HEK293 (cell line): ENCODE measurements at regions not wholly inside any gene's neighbourhood (a gene's known extent, or its start where the extent isn't known, plus 50 kb on each side); places are given as distances from the start of the nearest gene placed in this dataset.

Experiments
- CTCF ChIA-PET: fragments of 350-600 bp; formaldehyde crosslinking; extraction: SDS; loops from one replicate; lab custom pipeline; 2021; ENCODE audit warnings: antibody characterized with exemption; lab: Yijun Ruan, JAX
- POLR2A ChIA-PET: fragments of 300-600 bp; formaldehyde crosslinking; extraction: SDS; loops from one replicate; lab custom pipeline; 2020; ENCODE audit warnings: antibody characterized with exemption, inconsistent platforms; lab: Yijun Ruan, JAX
- H3K27ac ChIP-seq: fragments of 200-500 bp; sonication (Bioruptor generic); 2 replicates; pipeline ENCODE4 v1.5.1; 2014; ENCODE audit warnings: low read depth, low read length, control low read depth, inconsistent platforms; ENCODE audit errors: extremely low read depth
- H3K36me3 ChIP-seq, 2 experiments: fragments of 200-500 bp in 1 of 2; sonication (Bioruptor generic) in 1 of 2; 1 replicate in 1 of 2; 2 replicates in 1 of 2; pipeline ENCODE4 v1.5.1; 2014 to 2017; ENCODE audit warnings: inconsistent platforms in 2 of 2, low read length in 2 of 2; ENCODE audit not compliant: control insufficient read depth in 2 of 2, insufficient read depth in 1 of 2
- H3K4me1 ChIP-seq: fragments of 200-500 bp; sonication (Bioruptor generic); 2 replicates; pipeline ENCODE4 v1.5.1; 2014; ENCODE audit warnings: mild to moderate bottlenecking, low read length, inconsistent platforms; ENCODE audit not compliant: control insufficient read depth, insufficient read depth
- H3K4me3 ChIP-seq: 2 replicates; pipeline ENCODE4 v1.5.1; 2011; ENCODE audit warnings: low read depth, mild to moderate bottlenecking, control low read depth, low read length, moderate library complexity
- H3K9me3 ChIP-seq: fragments of 200-500 bp; sonication (Bioruptor generic); 2 replicates; pipeline ENCODE4 v1.5.1; 2014; ENCODE audit warnings: low read depth, low read length, inconsistent platforms; ENCODE audit not compliant: control insufficient read depth, insufficient read depth
- CTCF ChIP-seq: fragments of 450-650 bp; formaldehyde crosslinking; IDR thresholded peaks from 2 replicates; pipeline ENCODE4 v1.5.1; 2016; ENCODE audit warnings: missing biosample characterization, missing genetic modification characterization
- GLIS2 ChIP-seq: fragments of 450-650 bp; formaldehyde crosslinking; IDR thresholded peaks from 2 replicates; pipeline ENCODE4 v1.5.1; 2016; ENCODE audit warnings: missing biosample characterization, missing genetic modification characterization
- PATZ1 ChIP-seq: fragments of 450-650 bp; formaldehyde crosslinking; IDR thresholded peaks from 2 replicates; pipeline ENCODE4 v1.5.1; 2016; ENCODE audit warnings: missing biosample characterization, missing genetic modification characterization
- SALL2 ChIP-seq: fragments of 450-650 bp; formaldehyde crosslinking; IDR thresholded peaks from 2 replicates; pipeline ENCODE4 v1.5.0; 2017; ENCODE audit warnings: missing biosample characterization, mild to moderate bottlenecking, missing genetic modification characterization, borderline replicate concordance
- TCF7L2 ChIP-seq: IDR thresholded peaks from 2 replicates; pipeline ENCODE4 v1.6.1; 2011; ENCODE audit warnings: low read depth, mild to moderate bottlenecking, inconsistent platforms, low read length, moderate library complexity, borderline replicate concordance
- ZBTB44 ChIP-seq: fragments of 450-650 bp; IDR thresholded peaks from 2 replicates; pipeline ENCODE4 v1.5.1; 2018; ENCODE audit warnings: missing biosample characterization, mild to moderate bottlenecking, missing genetic modification characterization
- ZBTB7A ChIP-seq: fragments of 450-650 bp; formaldehyde crosslinking; IDR thresholded peaks from 2 replicates; pipeline ENCODE4 v1.5.1; 2016; ENCODE audit warnings: low read depth, missing biosample characterization, missing genetic modification characterization
- ZNF112 ChIP-seq: fragments of 450-650 bp; formaldehyde crosslinking; IDR thresholded peaks from 2 replicates; pipeline ENCODE4 v1.5.0; 2017; ENCODE audit warnings: missing biosample characterization, missing genetic modification characterization
- ZNF140 ChIP-seq: fragments of 450-650 bp; formaldehyde crosslinking; IDR thresholded peaks from 2 replicates; pipeline ENCODE4 v1.5.1; 2016; ENCODE audit warnings: missing biosample characterization, missing genetic modification characterization
- ZNF184 ChIP-seq: fragments of 450-650 bp; IDR thresholded peaks from 2 replicates; pipeline ENCODE4 v1.5.1; 2018; ENCODE audit warnings: missing biosample characterization, mild to moderate bottlenecking, missing genetic modification characterization
- ZNF202 ChIP-seq: fragments of 450-650 bp; formaldehyde crosslinking; IDR thresholded peaks from 2 replicates; pipeline ENCODE4 v1.5.1; 2016; ENCODE audit warnings: missing biosample characterization, missing genetic modification characterization, borderline replicate concordance
- ZNF211 ChIP-seq: fragments of 450-650 bp; formaldehyde crosslinking; IDR thresholded peaks from 2 replicates; pipeline ENCODE4 v1.5.1; 2016; ENCODE audit warnings: low read depth, missing biosample characterization, missing genetic modification characterization
- ZNF335 ChIP-seq: fragments of 450-650 bp; formaldehyde crosslinking; conservative IDR thresholded peaks from 2 replicates; pipeline ENCODE4 v1.5.1; 2016; ENCODE audit warnings: missing biosample characterization, missing genetic modification characterization
- ZNF37A ChIP-seq: fragments of 450-650 bp; IDR thresholded peaks from 2 replicates; pipeline ENCODE4 v1.5.1; 2018; ENCODE audit warnings: missing biosample characterization, missing genetic modification characterization
- ZNF394 ChIP-seq: fragments of 450-650 bp; formaldehyde crosslinking; IDR thresholded peaks from 2 replicates; pipeline ENCODE4 v1.5.1; 2016; ENCODE audit warnings: missing biosample characterization, missing genetic modification characterization, mild to moderate bottlenecking, moderate library complexity, borderline replicate concordance
- ZNF561 ChIP-seq: fragments of 450-650 bp; IDR thresholded peaks from 2 replicates; pipeline ENCODE4 v1.5.1; 2018; ENCODE audit warnings: missing biosample characterization, missing genetic modification characterization, borderline replicate concordance
- ZNF585B ChIP-seq: fragments of 450-650 bp; formaldehyde crosslinking; IDR thresholded peaks from 2 replicates; pipeline ENCODE4 v1.5.1; 2016; ENCODE audit warnings: missing biosample characterization, missing genetic modification characterization
- ZNF654 ChIP-seq: fragments of 450-650 bp; formaldehyde crosslinking; IDR thresholded peaks from 2 replicates; pipeline ENCODE4 v1.5.1; 2016; ENCODE audit warnings: low read depth, missing biosample characterization, missing genetic modification characterization
- ZNF664 ChIP-seq: fragments of 450-650 bp; formaldehyde crosslinking; IDR thresholded peaks from 2 replicates; pipeline ENCODE4 v1.5.1; 2016; ENCODE audit warnings: missing biosample characterization, missing genetic modification characterization
- ZXDB ChIP-seq: fragments of 450-650 bp; formaldehyde crosslinking; IDR thresholded peaks from 2 replicates; pipeline ENCODE4 v1.5.1; 2016; ENCODE audit warnings: missing biosample characterization, missing genetic modification characterization
- TF ChIP-seq, protein P1 (sequence below): fragments of 450-650 bp; formaldehyde crosslinking; IDR thresholded peaks from 2 replicates; pipeline ENCODE4 v1.5.1; 2017; ENCODE audit warnings: missing biosample characterization, missing genetic modification characterization
- TF ChIP-seq, protein P2 (sequence below): fragments of 450-650 bp; formaldehyde crosslinking; IDR thresholded peaks from 2 replicates; pipeline ENCODE4 v1.5.1; 2017; ENCODE audit warnings: missing biosample characterization, mild to moderate bottlenecking, missing genetic modification characterization, moderate library complexity
- TF ChIP-seq, protein P3 (sequence below): fragments of 450-650 bp; formaldehyde crosslinking; IDR thresholded peaks from 2 replicates; pipeline ENCODE4 v1.5.1; 2017; ENCODE audit warnings: missing biosample characterization, missing genetic modification characterization

DNA sequence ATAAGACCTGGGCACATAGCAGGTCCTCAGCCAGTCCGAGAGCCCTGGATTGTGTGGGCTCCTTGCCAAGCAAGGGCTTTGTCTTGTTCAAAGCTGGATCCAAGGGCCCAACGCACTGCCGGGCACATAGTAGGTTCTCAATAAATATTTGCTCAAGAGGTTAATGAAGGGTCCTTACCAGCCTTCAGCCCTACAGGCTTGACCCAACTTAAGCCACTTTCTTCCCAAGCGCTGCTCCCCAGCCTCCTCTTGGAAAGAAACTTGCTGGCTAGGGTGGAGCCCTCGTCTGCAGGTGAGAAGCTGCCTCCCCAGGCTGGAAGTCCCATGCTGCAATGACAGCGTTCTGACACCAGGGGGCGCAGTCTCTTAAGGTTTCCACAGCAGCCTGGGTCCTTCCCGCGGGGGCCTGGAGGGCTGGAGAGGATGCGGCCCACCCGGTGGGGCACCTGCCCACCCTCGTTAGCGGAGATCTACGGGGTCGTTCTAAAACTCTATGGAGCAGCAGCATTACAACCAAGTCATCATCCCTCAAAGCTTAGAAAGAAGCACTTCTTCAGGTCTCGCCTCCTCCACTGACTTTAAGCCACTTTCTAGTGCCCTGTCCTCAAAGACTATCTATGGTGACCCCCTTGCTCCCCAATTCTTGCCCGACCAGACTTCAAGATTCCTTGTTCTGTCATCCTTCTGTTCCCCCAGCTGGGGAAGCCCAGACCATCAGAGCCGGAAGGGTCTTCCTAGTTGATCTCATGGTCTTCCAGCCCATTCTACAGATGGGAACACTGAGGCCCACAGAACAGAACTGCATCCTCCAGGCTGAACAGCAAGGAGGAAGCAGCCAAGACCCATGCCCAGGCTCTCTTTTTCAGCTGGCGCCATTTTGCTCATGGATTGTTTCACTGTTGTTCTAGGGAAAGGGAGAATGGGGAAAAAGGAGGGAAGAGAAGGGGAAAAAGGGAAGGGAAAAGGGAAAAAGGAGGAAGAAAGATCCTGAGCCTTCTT is 115.4 kb downstream of the LHX2 start:
- Histone ChIP-seq H3K27ac (no peak overlapping the region), H3K36me3 (no peaks in the 10 kb centered on the region), H3K4me3 (no peak overlapping the region), H3K9me3 (no peaks in the 10 kb centered on the region), H3K4me1 (no peaks in the 10 kb centered on the region)
- ChIA-PET CTCF (interaction anchor here (0.5 to 3.7 kb wide), 49 partner anchors 7 to 1940 kb away, joined by 3 to 28 read pairs (median 4); no protein-coding TSS in a partner anchor), POLR2A (no interaction called here)
- TF ChIP-seq ZNF211 (tag by site-specific recombination) (no peak), GLIS2 (tag by site-specific recombination) (no peak), ZNF140 (no peak), CTCF (peak; percentile 60; the same call in 1 of the 2 replicates), ZNF561 (tag by site-specific recombination) (0 out of 2 replicates have a peak, but pooled peaks have one; percentile 26), ZNF664 (peak; percentile 60; the same call in 1 of the 2 replicates), ZNF37A (tag by site-specific recombination) (no peak), ZXDB (no peak), ZNF654 (tag by site-specific recombination) (peak; percentile 62), TCF7L2 (no peak), ZNF184 (tag by site-specific recombination) (no peak), ZNF585B (tag by site-specific recombination) (no peak), ZNF335 (tag by site-specific recombination) (peak; percentile 54), PATZ1 (tag by site-specific recombination) (peak; percentile 31; the same call in 1 of the 2 replicates)
- TF ChIP-seq, protein P1, sequence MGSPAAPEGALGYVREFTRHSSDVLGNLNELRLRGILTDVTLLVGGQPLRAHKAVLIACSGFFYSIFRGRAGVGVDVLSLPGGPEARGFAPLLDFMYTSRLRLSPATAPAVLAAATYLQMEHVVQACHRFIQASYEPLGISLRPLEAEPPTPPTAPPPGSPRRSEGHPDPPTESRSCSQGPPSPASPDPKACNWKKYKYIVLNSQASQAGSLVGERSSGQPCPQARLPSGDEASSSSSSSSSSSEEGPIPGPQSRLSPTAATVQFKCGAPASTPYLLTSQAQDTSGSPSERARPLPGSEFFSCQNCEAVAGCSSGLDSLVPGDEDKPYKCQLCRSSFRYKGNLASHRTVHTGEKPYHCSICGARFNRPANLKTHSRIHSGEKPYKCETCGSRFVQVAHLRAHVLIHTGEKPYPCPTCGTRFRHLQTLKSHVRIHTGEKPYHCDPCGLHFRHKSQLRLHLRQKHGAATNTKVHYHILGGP (tag by site-specific recombination), result no peak

DNA sequence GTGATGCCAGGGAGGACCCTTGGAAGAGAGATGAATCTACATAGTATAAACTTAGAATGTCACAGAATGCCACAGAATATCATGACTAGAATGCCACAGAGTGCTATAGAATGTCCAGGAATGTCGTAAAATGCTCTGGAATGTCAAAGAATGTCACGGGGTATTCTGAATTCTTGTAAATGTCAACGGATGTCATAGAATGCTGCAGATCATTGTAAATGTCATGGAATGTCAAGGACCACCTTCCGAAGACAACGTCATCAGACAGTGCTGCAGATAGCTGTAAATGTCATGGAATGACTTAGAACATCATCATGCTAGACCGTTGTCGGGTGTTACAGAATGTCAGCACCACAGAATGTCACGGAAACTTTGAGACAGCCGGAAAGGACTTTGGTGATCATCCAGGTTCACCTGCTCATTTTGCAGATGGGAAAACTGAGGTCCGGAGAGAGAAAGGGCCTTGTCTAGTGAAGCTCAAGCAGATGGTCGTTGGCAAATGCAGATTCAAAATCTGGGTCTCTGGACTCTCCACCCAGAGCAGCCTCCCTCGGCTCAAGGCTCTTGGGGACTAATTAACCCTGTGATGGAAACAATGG is 117.1 kb downstream of the LHX2 start:
- no peaks in the 10 kb centered on the region for H3K36me3 ChIP-seq
- TF ChIP-seq ZNF394 (tag by site-specific recombination), result no peak
- no peak for TF ChIP-seq ZNF112 (tag by site-specific recombination)
- TF ChIP-seq ZNF202, result no peak
- TF ChIP-seq, protein P2, sequence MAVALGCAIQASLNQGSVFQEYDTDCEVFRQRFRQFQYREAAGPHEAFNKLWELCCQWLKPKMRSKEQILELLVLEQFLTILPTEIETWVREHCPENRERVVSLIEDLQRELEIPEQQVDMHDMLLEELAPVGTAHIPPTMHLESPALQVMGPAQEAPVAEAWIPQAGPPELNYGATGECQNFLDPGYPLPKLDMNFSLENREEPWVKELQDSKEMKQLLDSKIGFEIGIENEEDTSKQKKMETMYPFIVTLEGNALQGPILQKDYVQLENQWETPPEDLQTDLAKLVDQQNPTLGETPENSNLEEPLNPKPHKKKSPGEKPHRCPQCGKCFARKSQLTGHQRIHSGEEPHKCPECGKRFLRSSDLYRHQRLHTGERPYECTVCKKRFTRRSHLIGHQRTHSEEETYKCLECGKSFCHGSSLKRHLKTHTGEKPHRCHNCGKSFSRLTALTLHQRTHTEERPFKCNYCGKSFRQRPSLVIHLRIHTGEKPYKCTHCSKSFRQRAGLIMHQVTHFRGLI (tag by site-specific recombination), result no peak
- TF ChIP-seq ZBTB44 (tag by site-specific recombination), result no peak
- TF ChIP-seq SALL2 (tag by site-specific recombination), result no peak
- no peak for TF ChIP-seq ZBTB7A (tag by site-specific recombination)
- TF ChIP-seq, protein P3, sequence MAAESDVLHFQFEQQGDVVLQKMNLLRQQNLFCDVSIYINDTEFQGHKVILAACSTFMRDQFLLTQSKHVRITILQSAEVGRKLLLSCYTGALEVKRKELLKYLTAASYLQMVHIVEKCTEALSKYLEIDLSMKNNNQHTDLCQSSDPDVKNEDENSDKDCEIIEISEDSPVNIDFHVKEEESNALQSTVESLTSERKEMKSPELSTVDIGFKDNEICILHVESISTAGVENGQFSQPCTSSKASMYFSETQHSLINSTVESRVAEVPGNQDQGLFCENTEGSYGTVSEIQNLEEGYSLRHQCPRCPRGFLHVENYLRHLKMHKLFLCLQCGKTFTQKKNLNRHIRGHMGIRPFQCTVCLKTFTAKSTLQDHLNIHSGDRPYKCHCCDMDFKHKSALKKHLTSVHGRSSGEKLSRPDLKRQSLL (tag by site-specific recombination), result no peak
- TF ChIP-seq, all 188 proteins: peak for 0
- Histone ChIP-seq H3K27ac (no peak overlapping the region), H3K9me3 (no peaks in the 10 kb centered on the region), H3K4me3 (no peak overlapping the region), H3K4me1 (no peaks in the 10 kb centered on the region)
- POLR2A ChIA-PET, result no interaction called here
- CTCF ChIA-PET, result interaction anchor here (0.6 to 3.7 kb wide), 7 partner anchors 11 to 747 kb away, joined by 3 to 28 read pairs (median 3); no protein-coding TSS in a partner anchor
